Thoracic aorta (tissue), 2 donors: ENCODE measurements at regions not wholly inside any gene's neighbourhood (a gene's known extent, or its start where the extent isn't known, plus 50 kb on each side); places are given as distances from the start of the nearest gene placed in this dataset.

Experiments used
- ATAC-seq: fragments of 150-250 bp; one replicate; pipeline ENCODE4 v1.8.0; 2017; ENCODE audit warnings: low read depth; ENCODE audit not compliant: insufficient number of reproducible peaks, low FRiP score
- DNase-seq: peaks from one replicate; pipeline ENCODE4 v3.0.0-alpha.2; 2020; ENCODE audit warnings: low spot score
- H3K27ac ChIP-seq, 2 donors: fragments of 200-600 bp; sonication (generic); 1 replicate in 1 of 2; 2 replicates in 1 of 2; pipeline ENCODE4 v1.5.1; 2016; ENCODE audit warnings: mild to moderate bottlenecking in 2 of 2, moderate library complexity in 2 of 2
- H3K27me3 ChIP-seq: fragments of 200-600 bp; sonication (generic); replicated peaks from 2 replicates; pipeline ENCODE4 v1.6.0; 2016; ENCODE audit warnings: mild to moderate bottlenecking; ENCODE audit not compliant: insufficient read depth
- H3K36me3 ChIP-seq: fragments of 200-600 bp; sonication (generic); one replicate; pipeline ENCODE4 v1.5.1; 2016
- H3K4me1 ChIP-seq, 2 donors: fragments of 200-600 bp; sonication (generic); 1 replicate in 1 of 2; 2 replicates in 1 of 2; pipeline versions ENCODE4 v1.5.1 to v1.6.0; 2016; ENCODE audit warnings: low read depth in 2 of 2, mild to moderate bottlenecking in 1 of 2; ENCODE audit not compliant: control insufficient read depth in 1 of 2
- H3K4me3 ChIP-seq: fragments of 200-600 bp; sonication (generic); 2 replicates; pipeline ENCODE4 v1.5.1; 2016; ENCODE audit warnings: mild to moderate bottlenecking
- H3K9me3 ChIP-seq: fragments of 200-600 bp; sonication (generic); 2 replicates; pipeline ENCODE4 v1.5.1; 2016
- TF ChIP-seq, protein P1 (sequence below): fragments of 200-600 bp; sonication (generic); IDR thresholded peaks from one replicate; pipeline ENCODE4 v1.5.1; 2019; ENCODE audit warnings: antibody characterized with exemption

DNA sequence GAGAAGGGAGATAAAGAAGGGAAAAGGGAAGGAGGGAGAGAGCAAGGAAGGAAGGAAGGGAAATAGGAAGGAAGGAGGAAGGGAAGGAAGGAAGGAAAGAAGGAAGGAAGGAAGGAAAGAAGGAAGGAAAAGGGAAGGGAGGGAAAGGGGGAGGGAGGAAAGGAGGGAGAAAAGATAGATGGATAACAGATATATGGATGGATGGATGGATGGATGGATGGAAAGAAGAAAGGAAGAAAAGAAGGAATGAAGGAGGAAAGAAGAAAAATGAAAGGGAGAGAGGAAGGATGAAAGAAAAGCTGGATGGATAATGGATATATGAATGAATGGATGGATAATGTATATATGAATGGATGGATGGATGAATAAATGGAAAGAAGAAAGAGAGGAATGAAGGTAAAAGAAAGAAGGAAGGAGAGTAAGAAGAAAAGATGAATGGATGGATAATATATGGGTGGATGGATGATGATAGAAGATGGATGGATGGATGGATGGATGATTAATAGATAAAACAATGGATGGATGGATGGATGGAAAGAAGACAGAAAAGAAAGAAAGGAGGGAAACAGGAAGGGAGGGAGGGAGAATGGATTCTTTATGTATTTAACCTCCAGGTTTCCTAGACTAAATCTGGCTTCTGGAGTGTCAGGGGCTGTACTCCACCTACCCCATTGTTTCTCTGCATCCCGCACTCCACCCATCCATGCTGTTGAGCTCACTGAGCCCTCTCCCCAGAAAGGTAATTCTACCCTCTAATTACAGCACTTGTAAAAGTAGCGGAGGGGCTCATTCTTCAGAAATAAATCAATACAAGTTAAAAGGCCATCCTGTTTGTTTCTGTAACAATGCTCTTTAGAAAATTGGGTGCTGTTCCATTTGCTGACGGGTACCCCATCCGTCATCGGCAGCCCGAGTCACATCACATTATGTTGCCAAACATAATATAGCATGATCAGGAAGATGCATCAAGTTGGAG is 506.1 kb downstream of the MIAT start:
- Histone ChIP-seq H3K4me3 (no peak overlapping the region), H3K27me3 (no peaks in the 10 kb centered on the region), H3K9me3 (no peaks in the 10 kb centered on the region), H3K36me3 (no peaks in the 10 kb centered on the region), H3K27ac (no peak overlapping the region), H3K4me1 (no peaks in the 10 kb centered on the region)
- TF ChIP-seq, protein P1, sequence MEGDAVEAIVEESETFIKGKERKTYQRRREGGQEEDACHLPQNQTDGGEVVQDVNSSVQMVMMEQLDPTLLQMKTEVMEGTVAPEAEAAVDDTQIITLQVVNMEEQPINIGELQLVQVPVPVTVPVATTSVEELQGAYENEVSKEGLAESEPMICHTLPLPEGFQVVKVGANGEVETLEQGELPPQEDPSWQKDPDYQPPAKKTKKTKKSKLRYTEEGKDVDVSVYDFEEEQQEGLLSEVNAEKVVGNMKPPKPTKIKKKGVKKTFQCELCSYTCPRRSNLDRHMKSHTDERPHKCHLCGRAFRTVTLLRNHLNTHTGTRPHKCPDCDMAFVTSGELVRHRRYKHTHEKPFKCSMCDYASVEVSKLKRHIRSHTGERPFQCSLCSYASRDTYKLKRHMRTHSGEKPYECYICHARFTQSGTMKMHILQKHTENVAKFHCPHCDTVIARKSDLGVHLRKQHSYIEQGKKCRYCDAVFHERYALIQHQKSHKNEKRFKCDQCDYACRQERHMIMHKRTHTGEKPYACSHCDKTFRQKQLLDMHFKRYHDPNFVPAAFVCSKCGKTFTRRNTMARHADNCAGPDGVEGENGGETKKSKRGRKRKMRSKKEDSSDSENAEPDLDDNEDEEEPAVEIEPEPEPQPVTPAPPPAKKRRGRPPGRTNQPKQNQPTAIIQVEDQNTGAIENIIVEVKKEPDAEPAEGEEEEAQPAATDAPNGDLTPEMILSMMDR = no peak
- no peak for ATAC-seq
- DNase-seq = no peak

DNA sequence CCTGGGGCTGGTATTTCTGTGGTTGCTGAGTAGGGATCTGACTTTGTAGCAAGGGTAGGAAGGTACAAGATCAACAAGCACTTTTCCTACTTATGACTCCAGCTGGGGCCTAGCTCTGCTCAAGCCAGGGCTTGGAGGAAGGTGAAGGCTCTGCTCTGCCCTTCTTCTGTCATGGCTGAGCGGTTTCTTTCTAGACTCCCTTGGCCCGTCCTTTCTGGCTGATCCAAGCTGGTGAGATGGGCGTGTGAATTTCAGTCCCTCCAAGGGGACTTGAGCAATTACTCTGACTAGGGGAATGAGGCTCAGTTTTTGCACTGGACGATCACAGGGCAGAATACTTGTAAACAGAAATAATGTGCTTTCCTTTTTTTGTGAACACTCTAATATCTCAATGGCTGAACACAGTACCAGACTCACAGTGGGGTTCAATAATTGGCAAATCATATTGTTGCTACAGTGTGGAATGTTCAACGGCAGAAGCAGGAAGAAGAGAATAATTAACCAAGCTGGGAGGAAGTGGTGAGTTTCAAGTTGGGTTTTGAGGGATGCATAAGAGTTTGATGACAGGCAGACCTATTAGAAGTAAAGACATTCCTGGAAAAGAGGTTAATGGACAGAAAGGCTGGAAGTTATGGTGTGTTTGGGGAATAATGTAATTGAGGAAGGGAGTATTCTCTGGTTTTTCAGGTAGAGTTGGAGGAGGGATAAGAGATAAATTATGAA is 507.6 kb downstream of the MIAT start:
- Histone ChIP-seq H3K27ac (no peak overlapping the region), H3K27me3 (no peaks in the 10 kb centered on the region), H3K36me3 (no peaks in the 10 kb centered on the region), H3K4me1 (peaks cover 1 to 2% of the 10 kb centered on the region in 2 donors), H3K9me3 (no peaks in the 10 kb centered on the region), H3K4me3 (no peak overlapping the region)
- ATAC-seq (no peak), DNase-seq (no peak)
- TF ChIP-seq, protein P1 = no peak

DNA sequence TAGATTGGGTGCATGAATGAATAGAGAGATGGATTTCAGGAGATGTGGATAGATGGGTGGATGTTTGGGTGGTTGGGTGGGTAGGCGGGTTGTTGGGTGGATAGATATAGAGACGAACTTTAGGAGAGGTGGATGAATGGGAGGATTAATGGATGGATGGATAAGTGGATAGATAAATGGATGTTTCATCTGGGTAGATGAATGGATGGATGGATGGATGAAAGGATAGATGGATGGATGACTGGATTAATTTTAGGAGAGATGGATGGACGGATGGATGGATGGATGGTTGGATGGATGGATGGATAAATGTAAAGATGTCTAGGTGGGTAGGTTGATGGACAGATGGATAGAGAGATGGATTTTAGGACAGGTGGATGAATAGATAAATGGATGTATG is 511.3 kb downstream of the MIAT start:
- no peaks in the 10 kb centered on the region for H3K9me3 ChIP-seq
- H3K4me3 ChIP-seq = no peak overlapping the region
- no peaks in the 10 kb centered on the region for H3K36me3 ChIP-seq
- H3K4me1 ChIP-seq = peaks cover 6 to 15% of the 10 kb centered on the region in 2 donors
- TF ChIP-seq, protein P1 = no peak
- no peaks in the 10 kb centered on the region for H3K27me3 ChIP-seq
- DNase-seq (no peak), ATAC-seq (no peak)
- H3K27ac ChIP-seq = no peak overlapping the region

DNA sequence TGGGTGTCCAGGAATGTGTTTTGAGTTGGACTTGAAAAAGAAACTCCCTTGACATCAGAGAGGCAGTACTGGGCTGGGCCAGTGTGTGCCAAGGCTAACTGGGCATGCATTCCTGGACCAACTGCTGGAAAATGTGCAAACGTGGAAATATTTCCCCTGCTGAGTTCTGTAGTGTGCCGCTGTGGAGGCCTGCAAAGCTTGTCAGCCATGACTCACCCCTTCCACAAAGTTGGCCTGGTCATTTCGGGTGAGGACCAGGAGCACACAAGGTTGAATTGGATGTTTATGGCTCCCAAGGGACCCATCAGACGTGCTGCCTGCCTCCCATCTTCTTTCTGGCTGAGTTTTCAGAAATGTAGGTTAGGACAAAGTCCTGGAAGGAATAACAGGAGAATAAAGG is 513.1 kb downstream of the MIAT start:
- Histone ChIP-seq H3K27ac (peak overlapping the region; percentile 69), H3K4me1 (peaks cover 6 to 15% of the 10 kb centered on the region in 2 donors), H3K9me3 (no peaks in the 10 kb centered on the region), H3K27me3 (no peaks in the 10 kb centered on the region), H3K4me3 (no peak overlapping the region), H3K36me3 (no peaks in the 10 kb centered on the region)
- peak; percentile 94 for ATAC-seq
- TF ChIP-seq, protein P1 = no peak
- peak; percentile 60 for DNase-seq

DNA sequence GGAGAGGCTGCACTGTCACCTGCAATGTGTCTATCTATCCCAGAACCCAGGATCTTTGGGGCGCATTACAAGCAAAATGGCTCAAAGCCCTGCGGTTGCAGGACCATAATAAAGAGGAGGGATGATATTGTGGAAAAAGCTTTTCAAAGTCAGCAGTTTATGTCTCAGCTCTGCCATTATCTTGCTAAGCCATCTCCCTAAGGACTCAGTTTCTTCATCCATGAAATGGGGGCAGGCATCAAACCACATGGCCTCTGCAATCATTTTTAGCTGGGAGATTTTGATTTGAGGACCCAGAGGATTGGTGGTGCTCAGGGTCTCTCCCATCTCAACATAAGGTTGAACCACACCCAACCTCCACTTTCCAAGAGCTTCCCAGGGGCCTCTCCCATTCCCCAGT is 513.8 kb downstream of the MIAT start:
- Histone ChIP-seq H3K9me3 (no peaks in the 10 kb centered on the region), H3K36me3 (no peaks in the 10 kb centered on the region), H3K27me3 (no peaks in the 10 kb centered on the region), H3K4me3 (no peak overlapping the region), H3K4me1 (peaks cover 6 to 15% of the 10 kb centered on the region in 2 donors), H3K27ac (no peak overlapping the region)
- no peak for DNase-seq
- no peak for ATAC-seq
- TF ChIP-seq, protein P1 = no peak
